Colonic mucosa (tissue), 4 donors: ENCODE measurements at regions not wholly inside any gene's neighbourhood (a gene's known extent, or its start where the extent isn't known, plus 50 kb on each side); places are given as distances from the start of the nearest gene placed in this dataset.
A peak's percentile ranks its signal among the peaks of the same experiment; 100 is the strongest.

ENCODE experiments used
- DNase-seq: peaks from one replicate; pipeline ENCODE4 v3.0.0-alpha.2; 2020
- H3K27ac ChIP-seq: fragments of 200-600 bp; one replicate; pipeline ENCODE4 v1.8.0; 2021
- H3K27me3 ChIP-seq: fragments of 200-600 bp; one replicate; pipeline ENCODE4 v1.8.0; 2021
- H3K36me3 ChIP-seq: fragments of 200-600 bp; one replicate; pipeline ENCODE4 v1.8.0; 2021
- H3K4me1 ChIP-seq: fragments of 200-600 bp; one replicate; pipeline ENCODE4 v1.8.0; 2021; ENCODE audit warnings: mild to moderate bottlenecking
- H3K4me3 ChIP-seq: fragments of 200-600 bp; one replicate; pipeline ENCODE4 v1.8.0; 2021
- H3K9ac ChIP-seq, 2 donors: one replicate each; pipeline ENCODE4 v1.7.0; 2013; ENCODE audit warnings: control low read depth in 2 of 2, low read depth in 2 of 2, low read length in 2 of 2
- H3K9me3 ChIP-seq: fragments of 200-600 bp; one replicate; pipeline ENCODE4 v1.8.0; 2021
- intact Hi-C: fragments of 100-400 bp; cut with DNase I; formaldehyde crosslinking; loops from one replicate; pipeline ENCODE4 v1.14.1; 2022
- TF ChIP-seq, protein P1 (sequence below): fragments of 200-600 bp; IDR thresholded peaks from one replicate; pipeline ENCODE4 v1.8.0; 2022; ENCODE audit warnings: antibody characterized with exemption, mild to moderate bottlenecking
- donor health status: healthy.
- donor health status: DM: no; HTN: no; CAD: no.
- donor health status: DM: no; HTN: no; CAD: no.

GRCh38 chr2:163171786-163172530 lies 333.4 kb upstream of the KCNH7 start:
- Histone ChIP-seq H3K36me3 (no peaks in the 10 kb centered on the region), H3K9me3 (no peaks in the 10 kb centered on the region), H3K4me3 (no peak overlapping the region), H3K27ac (no peak overlapping the region), H3K9ac (no peak overlapping the region), H3K4me1 (no peaks in the 10 kb centered on the region), H3K27me3 (no peaks in the 10 kb centered on the region)
- no peak for DNase-seq
- TF ChIP-seq, protein P1, sequence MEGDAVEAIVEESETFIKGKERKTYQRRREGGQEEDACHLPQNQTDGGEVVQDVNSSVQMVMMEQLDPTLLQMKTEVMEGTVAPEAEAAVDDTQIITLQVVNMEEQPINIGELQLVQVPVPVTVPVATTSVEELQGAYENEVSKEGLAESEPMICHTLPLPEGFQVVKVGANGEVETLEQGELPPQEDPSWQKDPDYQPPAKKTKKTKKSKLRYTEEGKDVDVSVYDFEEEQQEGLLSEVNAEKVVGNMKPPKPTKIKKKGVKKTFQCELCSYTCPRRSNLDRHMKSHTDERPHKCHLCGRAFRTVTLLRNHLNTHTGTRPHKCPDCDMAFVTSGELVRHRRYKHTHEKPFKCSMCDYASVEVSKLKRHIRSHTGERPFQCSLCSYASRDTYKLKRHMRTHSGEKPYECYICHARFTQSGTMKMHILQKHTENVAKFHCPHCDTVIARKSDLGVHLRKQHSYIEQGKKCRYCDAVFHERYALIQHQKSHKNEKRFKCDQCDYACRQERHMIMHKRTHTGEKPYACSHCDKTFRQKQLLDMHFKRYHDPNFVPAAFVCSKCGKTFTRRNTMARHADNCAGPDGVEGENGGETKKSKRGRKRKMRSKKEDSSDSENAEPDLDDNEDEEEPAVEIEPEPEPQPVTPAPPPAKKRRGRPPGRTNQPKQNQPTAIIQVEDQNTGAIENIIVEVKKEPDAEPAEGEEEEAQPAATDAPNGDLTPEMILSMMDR: no peak
- intact Hi-C loops: no loop called here

DNA sequence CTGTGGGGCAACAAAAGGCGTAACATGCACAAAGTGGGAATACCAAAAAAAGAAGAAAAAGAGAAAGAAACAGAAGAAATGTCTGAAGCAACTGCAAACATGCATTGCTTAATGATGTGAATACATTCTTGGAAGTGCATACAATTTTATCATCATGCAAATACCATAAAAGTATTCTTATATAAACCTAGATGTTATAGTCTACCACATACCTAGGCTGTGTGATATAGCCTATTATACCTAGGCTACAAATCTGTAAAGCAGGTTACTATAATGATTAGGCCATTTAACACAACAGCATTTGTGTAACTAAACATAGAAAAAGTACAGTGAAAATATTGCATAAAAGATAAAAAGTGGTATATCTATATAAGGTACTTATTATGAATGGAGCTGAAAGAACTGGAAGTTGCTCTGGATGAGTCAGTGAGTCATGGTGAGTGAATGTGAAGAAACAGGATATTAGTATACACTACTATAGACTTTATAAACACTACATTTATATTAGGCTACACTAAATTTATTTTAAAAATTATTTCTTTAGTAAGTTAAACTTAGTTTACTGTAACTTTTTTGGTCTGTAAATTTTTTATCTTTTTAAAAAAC lies 319.4 kb upstream of the KCNH7 start:
- H3K27me3 ChIP-seq: no peaks in the 10 kb centered on the region
- intact Hi-C loops: no loop called here

DNA sequence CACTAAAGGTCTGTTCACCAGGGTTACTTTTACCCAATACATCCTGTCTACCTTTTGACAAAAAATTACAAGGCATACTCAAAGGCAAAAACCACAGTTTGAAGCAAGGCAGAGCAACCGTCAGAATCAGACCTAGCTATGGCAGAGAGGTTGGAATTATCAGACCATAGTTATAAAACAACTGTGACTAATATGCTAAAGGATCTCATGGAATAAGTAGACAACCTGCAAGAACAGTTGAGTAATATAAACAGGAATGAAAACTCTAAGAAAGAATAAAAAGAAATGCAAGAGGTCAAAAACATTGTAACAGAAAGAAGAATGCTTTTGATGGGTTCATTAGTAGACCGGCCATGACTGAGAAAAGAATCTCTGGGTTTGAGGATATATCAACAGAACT lies 318.8 kb upstream of the KCNH7 start:
- Histone ChIP-seq H3K9me3 (no peaks in the 10 kb centered on the region), H3K27me3 (no peaks in the 10 kb centered on the region), H3K27ac (no peak overlapping the region), H3K36me3 (no peaks in the 10 kb centered on the region), H3K4me1 (no peaks in the 10 kb centered on the region), H3K9ac (no peak overlapping the region), H3K4me3 (no peak overlapping the region)
- TF ChIP-seq, protein P1: no peak
- DNase-seq: no peak
- intact Hi-C loops: no loop called here

More for the DNA sequence above, 319.4 kb upstream of the KCNH7 start:
- Histone ChIP-seq H3K36me3 (no peaks in the 10 kb centered on the region), H3K9me3 (no peaks in the 10 kb centered on the region), H3K4me3 (no peak overlapping the region), H3K27ac (no peak overlapping the region), H3K4me1 (no peaks in the 10 kb centered on the region), H3K9ac (no peak overlapping the region)
- no peak for DNase-seq
- TF ChIP-seq, protein P1: no peak

DNA sequence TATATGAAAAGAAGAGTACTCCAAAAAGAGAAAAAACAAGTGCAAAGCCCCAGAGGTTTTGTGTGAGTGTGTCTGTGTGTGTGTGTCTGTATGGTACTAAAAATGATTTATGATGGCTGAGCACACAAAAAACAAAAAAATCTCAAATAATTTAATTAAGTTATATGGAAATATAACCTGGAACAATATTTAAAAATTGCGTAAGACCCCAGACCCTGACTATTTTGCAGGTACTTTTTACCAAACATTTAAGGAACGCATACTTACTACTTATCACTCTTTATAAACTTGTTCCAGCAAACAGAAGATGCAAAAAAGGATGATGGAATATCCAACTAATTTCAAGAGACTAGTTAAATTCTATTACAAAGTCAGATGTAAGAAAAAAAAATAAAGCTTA lies 317.4 kb upstream of the KCNH7 start:
- Histone ChIP-seq H3K9ac (no peak overlapping the region), H3K27ac (no peak overlapping the region), H3K9me3 (no peaks in the 10 kb centered on the region), H3K4me1 (no peaks in the 10 kb centered on the region), H3K36me3 (no peaks in the 10 kb centered on the region), H3K27me3 (no peaks in the 10 kb centered on the region), H3K4me3 (no peak overlapping the region)
- TF ChIP-seq, protein P1: no peak
- no peak for DNase-seq
- intact Hi-C loops: no loop called here

GRCh38 chr2:163155279-163155883 lies 316.8 kb upstream of the KCNH7 start:
- Histone ChIP-seq H3K27me3 (no peaks in the 10 kb centered on the region), H3K9me3 (no peaks in the 10 kb centered on the region), H3K9ac (no peak overlapping the region), H3K27ac (no peak overlapping the region), H3K4me3 (no peak overlapping the region), H3K36me3 (no peaks in the 10 kb centered on the region), H3K4me1 (no peaks in the 10 kb centered on the region)
- no peak for DNase-seq
- TF ChIP-seq, protein P1: peak; percentile 47
- intact Hi-C loops: no loop called here
